ENCODE measurements at regions not wholly inside any gene's neighbourhood (a gene's known extent, or its start where the extent isn't known, plus 50 kb on each side); places are given as distances from the start of the nearest gene placed in this dataset.

GRCh38 chr16:75841517-75841916 is 115.2 kb upstream of the CPHXL start:
- no peak for DNase-seq (ENCODE audit: low read depth)

GRCh38 chr16:75847172-75847571 is 120.9 kb upstream of the CPHXL start:
- no peak for DNase-seq (ENCODE audit: low read depth)
- H3K4me3 ChIP-seq (ENCODE audit: low read depth, low read length) = no peak overlapping the region
- no peak for TF ChIP-seq CTCF (IDR thresholded peaks at IDR 0.05; ENCODE audit: low read depth, low read length)

More at GRCh38 chr16:75841517-75841916, 115.2 kb upstream of the CPHXL start:
- TF ChIP-seq CTCF (IDR thresholded peaks at IDR 0.05; ENCODE audit: low read depth, low read length) = no peak
- TF ChIP-seq MYC (IDR thresholded peaks at IDR 0.05; ENCODE audit: low read depth, low read length) = no peak
- no peak for TF ChIP-seq POLR2A (IDR thresholded peaks at IDR 0.05; ENCODE audit: extremely low read depth, insufficient read length)
- TF ChIP-seq MAX (IDR thresholded peaks at IDR 0.05; ENCODE audit: low read depth, low read length) = no peak
- no peak overlapping the region for H3K4me3 ChIP-seq (ENCODE audit: low read depth, low read length)

GRCh38 chr16:75854152-75854551 is 127.9 kb upstream of the CPHXL start:
- no peak for TF ChIP-seq POLR2A (IDR thresholded peaks at IDR 0.05; ENCODE audit: extremely low read depth, insufficient read length)
- TF ChIP-seq MAX (IDR thresholded peaks at IDR 0.05; ENCODE audit: low read depth, low read length) = no peak
- no peak for TF ChIP-seq CTCF (IDR thresholded peaks at IDR 0.05; ENCODE audit: low read depth, low read length)
- TF ChIP-seq MYC (IDR thresholded peaks at IDR 0.05; ENCODE audit: low read depth, low read length) = no peak
- H3K4me3 ChIP-seq (ENCODE audit: low read depth, low read length) = no peak overlapping the region
- DNase-seq (ENCODE audit: low read depth) = peak; percentile 7

- TF ChIP-seq MYC (IDR thresholded peaks at IDR 0.05; ENCODE audit: low read depth, low read length) (no peak), MAX (IDR thresholded peaks at IDR 0.05; ENCODE audit: low read depth, low read length) (no peak), CTCF (IDR thresholded peaks at IDR 0.05; ENCODE audit: low read depth, low read length) (no peak), POLR2A (IDR thresholded peaks at IDR 0.05; ENCODE audit: extremely low read depth, insufficient read length) (no peak)
- no peak overlapping the region for H3K4me3 ChIP-seq (ENCODE audit: low read depth, low read length)
- no peak for DNase-seq (ENCODE audit: low read depth)
Measured at GRCh38 chr16:75860326-75861053, 134.2 kb upstream of the CPHXL start.

- no peak overlapping the region for H3K4me3 ChIP-seq (ENCODE audit: low read depth, low read length)
- no peak for DNase-seq (ENCODE audit: low read depth)
- TF ChIP-seq POLR2A (IDR thresholded peaks at IDR 0.05; ENCODE audit: extremely low read depth, insufficient read length) (no peak), MAX (IDR thresholded peaks at IDR 0.05; ENCODE audit: low read depth, low read length) (no peak), MYC (IDR thresholded peaks at IDR 0.05; ENCODE audit: low read depth, low read length) (no peak), CTCF (IDR thresholded peaks at IDR 0.05; ENCODE audit: low read depth, low read length) (no peak)
Measured at GRCh38 chr16:75861311-75862097, 135.2 kb upstream of the CPHXL start.

All from NB4 (cell line).